HepG2 (cell line): ENCODE measurements at regions not wholly inside any gene's neighbourhood (a gene's known extent, or its start where the extent isn't known, plus 50 kb on each side); places are given as distances from the start of the nearest gene placed in this dataset.

Experiments used
- ATAC-seq: fragments of 200-7000 bp; cut with Tn5 transposase; 3 replicates; pipeline ENCODE4 v1.9.1; 2020; ENCODE audit warnings: mild to moderate bottlenecking, moderate library complexity
- BruUV-seq: library from RNA; stranded (reverse); fragments of 400-500 nt; replicated peaks from 2 replicates; lab custom pipeline; 2021; lab: Mats Ljungman, UMichigan
- CTCF ChIA-PET: fragments of 300-600 bp; formaldehyde crosslinking; extraction: SDS; loops from one replicate; lab custom pipeline; 2021; ENCODE audit warnings: low total read pairs, inconsistent platforms, low intra/inter-chr PET ratio; lab: Yijun Ruan, JAX
- POLR2A ChIA-PET: fragments of 350-600 bp; sonication (Branson Sonifier 250); formaldehyde crosslinking; loops from one replicate; lab custom pipeline; 2020; ENCODE audit warnings: antibody characterized with exemption, inconsistent platforms; lab: Yijun Ruan, JAX
- DNase-seq: peaks from one replicate; pipeline ENCODE4 v3.0.0-alpha.2; 2015; ENCODE audit warnings: low spot score
- FAIRE-seq: peaks from 3 replicates; lab custom pipeline; 2011; peaks lifted over from hg19 to GRCh38; lab: Jason Lieb, UNC
- H2AFZ ChIP-seq: one replicate; pipeline ENCODE4 v1.6.1; 2011; ENCODE audit warnings: low read length, inconsistent platforms
- H3K27ac ChIP-seq: fragments of 300-600 bp; 3 replicates; pipeline ENCODE4 v1.8.0; 2011; ENCODE audit warnings: mixed run types, mild to moderate bottlenecking, mixed read lengths, low read length, inconsistent platforms; ENCODE audit not compliant: insufficient read depth; ENCODE audit errors: extremely low read length
- H3K27me3 ChIP-seq, 2 experiments: fragments of 200-600 bp in 1 of 2; 2 replicates in 1 of 2; 3 replicates in 1 of 2; pipeline versions ENCODE4 v1.6.0 to v1.8.0; 2011; ENCODE audit warnings: low read length in 2 of 2, mild to moderate bottlenecking in 2 of 2, moderate library complexity in 2 of 2, inconsistent platforms in 1 of 2; ENCODE audit not compliant: insufficient read depth in 2 of 2, control insufficient read depth in 1 of 2
- H3K36me3 ChIP-seq, 2 experiments: fragments of 200-600 bp in 1 of 2; replicated peaks in 1 of 2; 2 replicates in 1 of 2; 3 replicates in 1 of 2; pipeline versions ENCODE4 v1.5.1 to v1.8.0; 2011; ENCODE audit warnings: low read length in 2 of 2, inconsistent platforms in 1 of 2; ENCODE audit not compliant: insufficient read depth in 2 of 2, control insufficient read depth in 1 of 2
- H3K4me1 ChIP-seq: 2 replicates; pipeline ENCODE4 v1.5.1; 2012; ENCODE audit warnings: low read length, inconsistent platforms; ENCODE audit not compliant: insufficient read depth
- H3K4me2 ChIP-seq: 2 replicates; pipeline ENCODE4 v1.6.0; 2011; ENCODE audit warnings: low read depth, low read length, inconsistent platforms
- H3K4me3 ChIP-seq, 3 experiments: fragments of 200-600 bp in 1 of 3; sonication (generic), shearing (Covaris generic) in 1 of 3; replicated peaks in 1 of 3; 2 replicates each; pipeline ENCODE4 v1.5.1; 2011 to 2016; ENCODE audit warnings: low read length in 3 of 3, inconsistent platforms in 2 of 3, low read depth in 2 of 3, mild to moderate bottlenecking in 2 of 3, control low read depth in 1 of 3, mixed read lengths in 1 of 3; ENCODE audit not compliant: insufficient read depth in 1 of 3
- H3K79me2 ChIP-seq: one replicate; pipeline ENCODE4 v1.6.1; 2011; ENCODE audit warnings: low read length, inconsistent platforms; ENCODE audit not compliant: insufficient read depth
- H3K9ac ChIP-seq: 2 replicates; pipeline ENCODE4 v1.6.0; 2011; ENCODE audit warnings: mild to moderate bottlenecking, low read depth, low read length, inconsistent platforms; ENCODE audit not compliant: insufficient read depth
- H3K9me3 ChIP-seq: 2 replicates; pipeline ENCODE4 v1.5.1; 2012; ENCODE audit warnings: mild to moderate bottlenecking, low read length
- H4K20me1 ChIP-seq: 2 replicates; pipeline ENCODE4 v1.6.0; 2011; ENCODE audit warnings: inconsistent platforms, mild to moderate bottlenecking, low read length, moderate library complexity; ENCODE audit not compliant: insufficient read depth
- MEF2D ChIP-seq: sonication (generic); formaldehyde crosslinking; IDR thresholded peaks from 2 replicates; pipeline ENCODE4 v1.5.1; 2020; ENCODE audit warnings: mild to moderate bottlenecking, missing genetic modification reagents
- NCOA2 ChIP-seq: sonication (generic); formaldehyde crosslinking; IDR thresholded peaks from 2 replicates; pipeline ENCODE4 v1.8.0; 2022; ENCODE audit warnings: inconsistent platforms
- NKX3-1 ChIP-seq: sonication (generic); formaldehyde crosslinking; IDR thresholded peaks from 2 replicates; pipeline ENCODE4 v1.5.0; 2020; ENCODE audit warnings: missing genetic modification reagents
- ZNF350 ChIP-seq: sonication (generic); formaldehyde crosslinking; IDR thresholded peaks from 2 replicates; pipeline ENCODE4 v1.4.0; 2020; ENCODE audit warnings: mild to moderate bottlenecking, low read depth, missing genetic modification reagents, borderline replicate concordance
- WGBS: methylation state at CpG from one replicate; pipeline ENCODE4 v1.1.6; 2017; ENCODE audit warnings: low lambda C conversion rate; 5-methylcytosine and 5-hydroxymethylcytosine counted together
- in situ Hi-C: cut with HindIII; loops from 2 replicates; pipeline ENCODE4 v1.10.0; 2017; ENCODE audit warnings: low pct_unique_long_range_greater_than_20kb; ENCODE audit not compliant: extremely low pct_ligation_motif_present
- intact Hi-C: fragments of 100-400 bp; cut with micrococcal nuclease; formaldehyde crosslinking; loops from one replicate; pipeline ENCODE4 v1.10.0; 2022; ENCODE audit not compliant: unreplicated experiment
- TF ChIP-seq, protein P1 (sequence below): sonication (generic); formaldehyde crosslinking; IDR thresholded peaks from 2 replicates; pipeline ENCODE4 v1.5.0; 2020; ENCODE audit warnings: mild to moderate bottlenecking, missing genetic modification reagents, borderline replicate concordance
- TF ChIP-seq, protein P2 (sequence below): sonication (generic); formaldehyde crosslinking; IDR thresholded peaks from 2 replicates; pipeline ENCODE4 v1.4.0; 2020; ENCODE audit warnings: missing genetic modification reagents
- TF ChIP-seq, protein P3 (sequence below): sonication (generic); formaldehyde crosslinking; IDR thresholded peaks from 2 replicates; pipeline ENCODE4 v1.4.0; 2020; ENCODE audit warnings: missing genetic modification reagents

DNA sequence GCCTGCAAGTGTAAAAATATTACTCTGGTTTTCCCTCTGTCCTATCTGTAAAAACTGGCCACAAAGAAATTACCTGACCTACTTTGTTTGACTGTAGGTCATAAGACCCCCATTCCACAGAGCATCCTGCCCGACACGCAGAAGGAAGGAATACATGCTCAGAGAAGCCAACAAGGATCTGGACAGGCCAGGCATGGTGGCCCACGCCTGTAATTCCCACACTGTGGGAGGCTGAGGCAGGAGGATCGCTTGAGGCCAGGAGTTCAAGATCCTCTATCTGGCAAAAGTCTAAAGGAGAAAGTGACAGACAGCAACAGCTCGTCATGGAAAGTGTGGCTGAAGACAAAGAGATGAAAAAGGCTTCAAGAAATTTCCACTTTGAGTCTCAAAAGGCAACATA, 78.2 kb upstream of the RNU2-1 start:
- Histone ChIP-seq H3K9ac (no peak overlapping the region), H4K20me1 (no peaks in the 10 kb centered on the region), H3K4me1 (no peaks in the 10 kb centered on the region), H3K27me3 (0 out of 5 replicates have a peak, but pooled peaks cover 0 to 2% of the 10 kb centered on the region in 2 experiments), H2AFZ (no peak overlapping the region), H3K27ac (no peak overlapping the region), H3K79me2 (no peaks in the 10 kb centered on the region), H3K36me3 (no peaks in the 10 kb centered on the region), H3K9me3 (no peaks in the 10 kb centered on the region), H3K4me3 (no peak overlapping the region), H3K4me2 (no peak overlapping the region)
- no TSS peak for BruUV-seq
- ATAC-seq: no peak
- TF ChIP-seq ZNF350 (CRISPR knock-in tag): no peak
- TF ChIP-seq, protein P1, sequence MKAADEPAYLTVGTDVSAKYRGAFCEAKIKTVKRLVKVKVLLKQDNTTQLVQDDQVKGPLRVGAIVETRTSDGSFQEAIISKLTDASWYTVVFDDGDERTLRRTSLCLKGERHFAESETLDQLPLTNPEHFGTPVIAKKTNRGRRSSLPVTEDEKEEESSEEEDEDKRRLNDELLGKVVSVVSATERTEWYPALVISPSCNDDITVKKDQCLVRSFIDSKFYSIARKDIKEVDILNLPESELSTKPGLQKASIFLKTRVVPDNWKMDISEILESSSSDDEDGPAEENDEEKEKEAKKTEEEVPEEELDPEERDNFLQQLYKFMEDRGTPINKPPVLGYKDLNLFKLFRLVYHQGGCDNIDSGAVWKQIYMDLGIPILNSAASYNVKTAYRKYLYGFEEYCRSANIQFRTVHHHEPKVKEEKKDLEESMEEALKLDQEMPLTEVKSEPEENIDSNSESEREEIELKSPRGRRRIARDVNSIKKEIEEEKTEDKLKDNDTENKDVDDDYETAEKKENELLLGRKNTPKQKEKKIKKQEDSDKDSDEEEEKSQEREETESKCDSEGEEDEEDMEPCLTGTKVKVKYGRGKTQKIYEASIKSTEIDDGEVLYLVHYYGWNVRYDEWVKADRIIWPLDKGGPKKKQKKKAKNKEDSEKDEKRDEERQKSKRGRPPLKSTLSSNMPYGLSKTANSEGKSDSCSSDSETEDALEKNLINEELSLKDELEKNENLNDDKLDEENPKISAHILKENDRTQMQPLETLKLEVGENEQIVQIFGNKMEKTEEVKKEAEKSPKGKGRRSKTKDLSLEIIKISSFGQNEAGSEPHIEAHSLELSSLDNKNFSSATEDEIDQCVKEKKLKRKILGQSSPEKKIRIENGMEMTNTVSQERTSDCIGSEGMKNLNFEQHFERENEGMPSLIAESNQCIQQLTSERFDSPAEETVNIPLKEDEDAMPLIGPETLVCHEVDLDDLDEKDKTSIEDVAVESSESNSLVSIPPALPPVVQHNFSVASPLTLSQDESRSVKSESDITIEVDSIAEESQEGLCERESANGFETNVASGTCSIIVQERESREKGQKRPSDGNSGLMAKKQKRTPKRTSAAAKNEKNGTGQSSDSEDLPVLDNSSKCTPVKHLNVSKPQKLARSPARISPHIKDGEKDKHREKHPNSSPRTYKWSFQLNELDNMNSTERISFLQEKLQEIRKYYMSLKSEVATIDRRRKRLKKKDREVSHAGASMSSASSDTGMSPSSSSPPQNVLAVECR: no peak
- no peak for TF ChIP-seq NKX3-1
- no peak for TF ChIP-seq MEF2D (CRISPR knock-in tag)
- TF ChIP-seq NCOA2 (CRISPR knock-in tag): no peak
- TF ChIP-seq, protein P2, sequence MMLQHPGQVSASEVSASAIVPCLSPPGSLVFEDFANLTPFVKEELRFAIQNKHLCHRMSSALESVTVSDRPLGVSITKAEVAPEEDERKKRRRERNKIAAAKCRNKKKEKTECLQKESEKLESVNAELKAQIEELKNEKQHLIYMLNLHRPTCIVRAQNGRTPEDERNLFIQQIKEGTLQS (CRISPR knock-in tag): no peak
- TF ChIP-seq, protein P3, sequence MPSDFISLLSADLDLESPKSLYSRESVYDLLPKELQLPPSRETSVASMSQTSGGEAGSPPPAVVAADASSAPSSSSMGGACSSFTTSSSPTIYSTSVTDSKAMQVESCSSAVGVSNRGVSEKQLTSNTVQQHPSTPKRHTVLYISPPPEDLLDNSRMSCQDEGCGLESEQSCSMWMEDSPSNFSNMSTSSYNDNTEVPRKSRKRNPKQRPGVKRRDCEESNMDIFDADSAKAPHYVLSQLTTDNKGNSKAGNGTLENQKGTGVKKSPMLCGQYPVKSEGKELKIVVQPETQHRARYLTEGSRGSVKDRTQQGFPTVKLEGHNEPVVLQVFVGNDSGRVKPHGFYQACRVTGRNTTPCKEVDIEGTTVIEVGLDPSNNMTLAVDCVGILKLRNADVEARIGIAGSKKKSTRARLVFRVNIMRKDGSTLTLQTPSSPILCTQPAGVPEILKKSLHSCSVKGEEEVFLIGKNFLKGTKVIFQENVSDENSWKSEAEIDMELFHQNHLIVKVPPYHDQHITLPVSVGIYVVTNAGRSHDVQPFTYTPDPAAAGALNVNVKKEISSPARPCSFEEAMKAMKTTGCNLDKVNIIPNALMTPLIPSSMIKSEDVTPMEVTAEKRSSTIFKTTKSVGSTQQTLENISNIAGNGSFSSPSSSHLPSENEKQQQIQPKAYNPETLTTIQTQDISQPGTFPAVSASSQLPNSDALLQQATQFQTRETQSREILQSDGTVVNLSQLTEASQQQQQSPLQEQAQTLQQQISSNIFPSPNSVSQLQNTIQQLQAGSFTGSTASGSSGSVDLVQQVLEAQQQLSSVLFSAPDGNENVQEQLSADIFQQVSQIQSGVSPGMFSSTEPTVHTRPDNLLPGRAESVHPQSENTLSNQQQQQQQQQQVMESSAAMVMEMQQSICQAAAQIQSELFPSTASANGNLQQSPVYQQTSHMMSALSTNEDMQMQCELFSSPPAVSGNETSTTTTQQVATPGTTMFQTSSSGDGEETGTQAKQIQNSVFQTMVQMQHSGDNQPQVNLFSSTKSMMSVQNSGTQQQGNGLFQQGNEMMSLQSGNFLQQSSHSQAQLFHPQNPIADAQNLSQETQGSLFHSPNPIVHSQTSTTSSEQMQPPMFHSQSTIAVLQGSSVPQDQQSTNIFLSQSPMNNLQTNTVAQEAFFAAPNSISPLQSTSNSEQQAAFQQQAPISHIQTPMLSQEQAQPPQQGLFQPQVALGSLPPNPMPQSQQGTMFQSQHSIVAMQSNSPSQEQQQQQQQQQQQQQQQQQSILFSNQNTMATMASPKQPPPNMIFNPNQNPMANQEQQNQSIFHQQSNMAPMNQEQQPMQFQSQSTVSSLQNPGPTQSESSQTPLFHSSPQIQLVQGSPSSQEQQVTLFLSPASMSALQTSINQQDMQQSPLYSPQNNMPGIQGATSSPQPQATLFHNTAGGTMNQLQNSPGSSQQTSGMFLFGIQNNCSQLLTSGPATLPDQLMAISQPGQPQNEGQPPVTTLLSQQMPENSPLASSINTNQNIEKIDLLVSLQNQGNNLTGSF: no peak
- intact Hi-C loops: no loop called here
- in situ Hi-C loops: no loop called here
- CTCF ChIA-PET: no interaction called here
- no peak for FAIRE-seq
- WGBS: 53% methylated on average over 5 of the region's 5 CpGs
- DNase-seq: no peak
- POLR2A ChIA-PET: interaction anchor here (0.7 to 1.5 kb wide), 2 partner anchors 96 to 383 kb away, joined by 3 to 7 read pairs; no protein-coding TSS in a partner anchor
